ENCODE measurements at regions not wholly inside any gene's neighbourhood (a gene's known extent, or its start where the extent isn't known, plus 50 kb on each side); places are given as distances from the start of the nearest gene placed in this dataset.

DNA sequence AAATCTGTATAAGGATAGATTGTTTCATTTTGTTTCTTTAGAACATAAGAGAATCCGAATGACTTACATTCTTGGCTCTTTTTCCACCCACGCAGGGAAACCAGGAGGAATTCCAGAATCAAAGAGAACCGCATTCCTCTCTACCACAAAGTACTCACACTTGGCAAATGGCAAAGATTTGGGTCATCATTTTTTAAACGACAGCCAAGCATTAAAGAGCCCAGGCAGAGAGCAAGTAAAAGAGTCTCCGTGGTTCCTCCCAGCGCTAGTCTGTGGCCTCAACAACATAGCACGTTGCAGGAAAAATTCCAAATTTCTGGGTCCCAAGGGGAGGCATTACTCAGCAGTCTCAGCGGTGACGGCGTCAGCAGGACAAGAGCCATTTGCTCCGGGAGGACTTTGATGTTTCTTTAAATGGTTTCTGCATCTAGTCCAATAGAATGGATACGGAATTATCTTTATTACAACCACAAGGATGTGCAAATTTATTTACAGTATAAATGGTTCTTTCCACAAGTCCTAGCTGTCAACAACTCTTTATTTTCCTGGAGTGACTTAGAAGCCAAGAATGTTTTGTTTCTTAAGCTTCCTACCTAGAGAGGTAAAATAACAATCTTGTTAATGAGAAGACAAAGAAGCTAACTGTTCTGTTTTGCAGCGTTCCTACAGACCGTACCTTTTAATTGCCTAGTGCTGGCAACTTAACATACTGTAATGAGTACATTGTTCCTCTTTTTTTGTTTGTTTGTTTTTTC lies 232.5 kb downstream of the SKIDA1 start:
- Mint-ChIP-seq H3K4me3 (ENCODE audit: low read depth, unreplicated experiment) (peak overlapping the region; percentile 56), H3K4me1 (ENCODE audit: low read depth, unreplicated experiment) (peaks cover 19% of the 10 kb centered on the region), H3K27me3 (ENCODE audit: unreplicated experiment) (no peaks in the 10 kb centered on the region), H3K9me3 (ENCODE audit: low read depth, unreplicated experiment) (no peaks in the 10 kb centered on the region), H3K36me3 (ENCODE audit: insufficient read depth, unreplicated experiment) (no peaks in the 10 kb centered on the region), H3K27ac (ENCODE audit: unreplicated experiment) (peak overlapping the region; percentile 48)
- BruUV-seq (replicated peaks) = no TSS peak
- intact Hi-C loops (cut with micrococcal nuclease; ENCODE audit: unreplicated experiment) = no loop called here
- TF ChIP-seq, protein P1, sequence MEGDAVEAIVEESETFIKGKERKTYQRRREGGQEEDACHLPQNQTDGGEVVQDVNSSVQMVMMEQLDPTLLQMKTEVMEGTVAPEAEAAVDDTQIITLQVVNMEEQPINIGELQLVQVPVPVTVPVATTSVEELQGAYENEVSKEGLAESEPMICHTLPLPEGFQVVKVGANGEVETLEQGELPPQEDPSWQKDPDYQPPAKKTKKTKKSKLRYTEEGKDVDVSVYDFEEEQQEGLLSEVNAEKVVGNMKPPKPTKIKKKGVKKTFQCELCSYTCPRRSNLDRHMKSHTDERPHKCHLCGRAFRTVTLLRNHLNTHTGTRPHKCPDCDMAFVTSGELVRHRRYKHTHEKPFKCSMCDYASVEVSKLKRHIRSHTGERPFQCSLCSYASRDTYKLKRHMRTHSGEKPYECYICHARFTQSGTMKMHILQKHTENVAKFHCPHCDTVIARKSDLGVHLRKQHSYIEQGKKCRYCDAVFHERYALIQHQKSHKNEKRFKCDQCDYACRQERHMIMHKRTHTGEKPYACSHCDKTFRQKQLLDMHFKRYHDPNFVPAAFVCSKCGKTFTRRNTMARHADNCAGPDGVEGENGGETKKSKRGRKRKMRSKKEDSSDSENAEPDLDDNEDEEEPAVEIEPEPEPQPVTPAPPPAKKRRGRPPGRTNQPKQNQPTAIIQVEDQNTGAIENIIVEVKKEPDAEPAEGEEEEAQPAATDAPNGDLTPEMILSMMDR (IDR thresholded peaks at IDR 0.05; ENCODE audit: unreplicated experiment) = no peak
- DNase-seq = peak; percentile 62
- CTCF ChIA-PET = interaction anchor here (0.9 to 1.2 kb wide), 3 partner anchors 21 to 661 kb away, joined by 3 to 4 read pairs (median 3); no protein-coding TSS in a partner anchor

DNA sequence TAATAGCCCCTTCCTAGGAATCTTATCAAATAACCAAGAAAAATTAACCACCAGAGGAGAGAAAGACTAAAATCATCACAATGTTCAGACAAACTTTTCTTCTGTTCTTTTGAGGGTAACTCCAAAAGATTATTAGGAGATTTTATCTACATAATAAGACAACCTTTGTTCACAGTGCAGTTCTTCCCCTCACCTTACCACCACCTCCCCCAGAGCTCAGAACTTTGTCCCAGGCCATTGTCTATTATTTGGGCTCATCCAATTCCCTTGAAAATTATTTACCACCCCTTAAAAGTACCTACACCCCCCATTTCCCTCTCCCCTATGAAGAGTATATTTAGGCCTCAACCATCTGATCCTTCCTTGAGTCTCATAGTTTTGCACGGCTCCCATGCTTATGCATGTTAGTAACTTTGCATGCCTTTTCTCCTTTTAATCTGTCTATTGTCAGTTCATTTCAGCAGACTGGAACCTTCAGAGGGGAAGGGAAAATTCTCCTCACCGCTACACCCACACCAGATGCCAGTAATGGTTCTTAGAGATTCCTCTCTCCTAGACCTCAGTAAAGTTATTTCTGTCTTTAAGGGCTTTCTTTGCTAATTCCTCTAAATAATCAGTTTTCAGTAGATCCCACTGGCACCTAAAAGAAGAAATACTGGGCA lies 234.9 kb downstream of the SKIDA1 start:
- CTCF ChIA-PET = no interaction called here
- no TSS peak for BruUV-seq (replicated peaks)
- H3K4me1 Mint-ChIP-seq (ENCODE audit: low read depth, unreplicated experiment) = peaks cover 26% of the 10 kb centered on the region
- no peaks in the 10 kb centered on the region for H3K27me3 Mint-ChIP-seq (ENCODE audit: unreplicated experiment)
- H3K9me3 Mint-ChIP-seq (ENCODE audit: low read depth, unreplicated experiment) = no peaks in the 10 kb centered on the region
- no peak overlapping the region for H3K27ac Mint-ChIP-seq (ENCODE audit: unreplicated experiment)
- no peaks in the 10 kb centered on the region for H3K36me3 Mint-ChIP-seq (ENCODE audit: insufficient read depth, unreplicated experiment)
- no peak for DNase-seq
- intact Hi-C loops (cut with micrococcal nuclease; ENCODE audit: unreplicated experiment) = no loop called here
- TF ChIP-seq, protein P1 (IDR thresholded peaks at IDR 0.05; ENCODE audit: unreplicated experiment) = no peak
- no peak overlapping the region for H3K4me3 Mint-ChIP-seq (ENCODE audit: low read depth, unreplicated experiment)

GRCh38 chr10:21289961-21290360 lies 235.5 kb downstream of the SKIDA1 start:
- no peak overlapping the region for H3K27ac Mint-ChIP-seq (ENCODE audit: unreplicated experiment)
- H3K27me3 Mint-ChIP-seq (ENCODE audit: unreplicated experiment) = no peaks in the 10 kb centered on the region
- no TSS peak for BruUV-seq (replicated peaks)
- intact Hi-C loops (cut with micrococcal nuclease; ENCODE audit: unreplicated experiment) = loop anchor here (10.0 kb wide), 1 partner anchor 435 kb away; no protein-coding TSS in a partner anchor
- DNase-seq = no peak
- H3K9me3 Mint-ChIP-seq (ENCODE audit: low read depth, unreplicated experiment) = no peaks in the 10 kb centered on the region
- H3K4me3 Mint-ChIP-seq (ENCODE audit: low read depth, unreplicated experiment) = no peak overlapping the region
- CTCF ChIA-PET = interaction anchor here (0.6 kb wide), 1 partner anchor 669 kb away, joined by 3 read pairs; no protein-coding TSS in a partner anchor
- H3K36me3 Mint-ChIP-seq (ENCODE audit: insufficient read depth, unreplicated experiment) = no peaks in the 10 kb centered on the region
- peaks cover 32% of the 10 kb centered on the region for H3K4me1 Mint-ChIP-seq (ENCODE audit: low read depth, unreplicated experiment)
- TF ChIP-seq, protein P1 (IDR thresholded peaks at IDR 0.05; ENCODE audit: unreplicated experiment) = no peak

DNA sequence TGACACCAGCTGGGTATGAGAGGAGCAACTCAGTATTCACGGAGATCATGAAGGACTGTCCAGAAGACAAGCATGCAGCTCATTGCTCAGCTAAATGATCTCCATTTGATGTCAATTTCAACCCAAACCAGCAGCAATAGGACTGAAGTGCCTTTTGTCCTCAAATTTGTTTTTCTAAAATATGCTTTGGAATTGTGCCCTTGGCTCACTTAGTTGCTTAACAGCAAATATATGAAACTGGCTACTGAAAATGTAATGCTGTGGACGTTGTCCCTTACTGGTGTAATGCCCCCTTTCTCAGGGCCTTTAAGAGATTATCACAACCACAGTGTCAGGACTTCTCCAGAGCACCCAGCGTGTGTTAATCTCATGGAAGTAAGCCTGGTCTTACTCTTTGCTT lies 236.2 kb downstream of the SKIDA1 start:
- Mint-ChIP-seq H3K4me3 (ENCODE audit: low read depth, unreplicated experiment) (no peak overlapping the region), H3K4me1 (ENCODE audit: low read depth, unreplicated experiment) (peaks cover 30% of the 10 kb centered on the region), H3K9me3 (ENCODE audit: low read depth, unreplicated experiment) (no peaks in the 10 kb centered on the region), H3K36me3 (ENCODE audit: insufficient read depth, unreplicated experiment) (no peaks in the 10 kb centered on the region), H3K27ac (ENCODE audit: unreplicated experiment) (no peak overlapping the region), H3K27me3 (ENCODE audit: unreplicated experiment) (no peaks in the 10 kb centered on the region)
- CTCF ChIA-PET = interaction anchor here (0.6 kb wide), 1 partner anchor 670 kb away, joined by 3 read pairs; no protein-coding TSS in a partner anchor
- DNase-seq = no peak
- intact Hi-C loops (cut with micrococcal nuclease; ENCODE audit: unreplicated experiment) = loop anchor here (10.0 kb wide), 1 partner anchor 436 kb away; no protein-coding TSS in a partner anchor
- BruUV-seq (replicated peaks) = no TSS peak
- TF ChIP-seq, protein P1 (IDR thresholded peaks at IDR 0.05; ENCODE audit: unreplicated experiment) = no peak
